ENCODE measurements at regions not wholly inside any gene's neighbourhood (a gene's known extent, or its start where the extent isn't known, plus 50 kb on each side); places are given as distances from the start of the nearest gene placed in this dataset.

DNA sequence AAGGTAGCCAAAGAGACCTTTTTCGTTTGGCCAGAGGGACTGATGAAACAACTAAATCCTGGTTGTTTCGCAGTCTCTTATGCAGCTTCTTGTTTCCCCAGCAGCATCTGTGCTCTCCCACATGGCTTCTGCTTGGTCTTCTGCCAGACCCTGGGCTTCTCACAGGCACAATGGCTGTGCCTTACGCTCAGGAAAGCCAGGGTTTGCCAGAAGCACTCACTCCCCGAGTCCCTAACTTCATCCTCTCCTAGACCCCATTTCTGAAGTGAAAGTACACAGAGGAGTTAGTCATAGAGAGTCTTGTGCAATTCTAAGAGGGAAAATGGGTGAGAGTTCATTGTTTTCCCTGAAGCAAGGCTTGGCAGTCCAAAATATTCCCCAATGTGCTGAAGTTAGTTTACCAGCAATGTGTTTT, 121.7 kb downstream of the EVX1 start:
- no peak overlapping the region for H3K9ac ChIP-seq
- ChIA-PET CTCF (no interaction called here), POLR2A (no interaction called here)
- H3K27me3 ChIP-seq (ENCODE audit: insufficient read depth) = peaks cover 14% of the 10 kb centered on the region; the same call in 1 of the 2 replicates
- H3K9me2 ChIP-seq = no peaks in the 10 kb centered on the region
- no peak overlapping the region for H2AFZ ChIP-seq (ENCODE audit: low read depth)
- no peaks in the 10 kb centered on the region for H3K79me2 ChIP-seq (ENCODE audit: insufficient read depth)
- no peaks in the 10 kb centered on the region for H3K4me1 ChIP-seq (ENCODE audit: control insufficient read depth in 1 of 2, insufficient read depth in 2 of 2, low read depth in 1 of 2, low read length in 1 of 2)
- no peak overlapping the region for H3K4me2 ChIP-seq
- H3F3A ChIP-seq (replicated peaks; ENCODE audit: insufficient read depth) = no peaks in the 10 kb centered on the region
- no peaks in the 10 kb centered on the region for H4K20me1 ChIP-seq (ENCODE audit: insufficient read depth)
- 21% methylated on average over 4 of the region's 4 CpGs for WGBS (ENCODE audit: low lambda C conversion rate)
- H3K36me3 ChIP-seq (replicated peaks in 1 of 2; ENCODE audit: control insufficient read depth in 1 of 2, insufficient read depth in 2 of 2, low read length in 1 of 2) = no peaks in the 10 kb centered on the region
- no peak for TF ChIP-seq POLR2AphosphoS5 (IDR thresholded peaks at IDR 0.05; ENCODE audit: low read depth, low read length)
- no peak for TF ChIP-seq TEAD4 (IDR thresholded peaks at IDR 0.05; ENCODE audit: borderline replicate concordance, insufficient read depth)
- no peak for TF ChIP-seq FOXJ3 (CRISPR knock-in tag; IDR thresholded peaks at IDR 0.05)
- TF ChIP-seq FOXM1 (IDR thresholded peaks at IDR 0.05; ENCODE audit: low read depth) = no peak
- no peak for TF ChIP-seq YY1 (IDR thresholded peaks at IDR 0.05; ENCODE audit: low read depth)
- no peak for TF ChIP-seq RAD21 (IDR thresholded peaks at IDR 0.05; ENCODE audit: low read length)
- TF ChIP-seq EP300 (IDR thresholded peaks at IDR 0.05; ENCODE audit: borderline replicate concordance in 1 of 2, low read depth in 1 of 2, low read length in 1 of 2) = no peak
- TF ChIP-seq REST (IDR thresholded peaks at IDR 0.05; ENCODE audit: low read depth, low read length) = no peak
- no peak for TF ChIP-seq SIN3A (IDR thresholded peaks at IDR 0.05; ENCODE audit: borderline replicate concordance, low read depth, low read length)
- TF ChIP-seq MEF2A (IDR thresholded peaks at IDR 0.05; ENCODE audit: borderline replicate concordance, low read depth) = no peak
- no peak for TF ChIP-seq NFIC (IDR thresholded peaks at IDR 0.05; ENCODE audit: borderline replicate concordance)
- TF ChIP-seq MXI1 (IDR thresholded peaks at IDR 0.05; ENCODE audit: low read depth, low read length) = no peak
- no peak for TF ChIP-seq ELF1 (IDR thresholded peaks at IDR 0.05)
- no peak for TF ChIP-seq SMC3 (IDR thresholded peaks at IDR 0.05; ENCODE audit: low read depth, low read length)
- H3K9me3 ChIP-seq = no peaks in the 10 kb centered on the region
- no peak overlapping the region for H3K4me3 ChIP-seq (ENCODE audit: low read depth in 2 of 2, low read length in 1 of 2)
- no peak for DNase-seq
- no peak overlapping the region for H3K27ac ChIP-seq (ENCODE audit: low read depth in 2 of 2, low read length in 1 of 2)

DNA sequence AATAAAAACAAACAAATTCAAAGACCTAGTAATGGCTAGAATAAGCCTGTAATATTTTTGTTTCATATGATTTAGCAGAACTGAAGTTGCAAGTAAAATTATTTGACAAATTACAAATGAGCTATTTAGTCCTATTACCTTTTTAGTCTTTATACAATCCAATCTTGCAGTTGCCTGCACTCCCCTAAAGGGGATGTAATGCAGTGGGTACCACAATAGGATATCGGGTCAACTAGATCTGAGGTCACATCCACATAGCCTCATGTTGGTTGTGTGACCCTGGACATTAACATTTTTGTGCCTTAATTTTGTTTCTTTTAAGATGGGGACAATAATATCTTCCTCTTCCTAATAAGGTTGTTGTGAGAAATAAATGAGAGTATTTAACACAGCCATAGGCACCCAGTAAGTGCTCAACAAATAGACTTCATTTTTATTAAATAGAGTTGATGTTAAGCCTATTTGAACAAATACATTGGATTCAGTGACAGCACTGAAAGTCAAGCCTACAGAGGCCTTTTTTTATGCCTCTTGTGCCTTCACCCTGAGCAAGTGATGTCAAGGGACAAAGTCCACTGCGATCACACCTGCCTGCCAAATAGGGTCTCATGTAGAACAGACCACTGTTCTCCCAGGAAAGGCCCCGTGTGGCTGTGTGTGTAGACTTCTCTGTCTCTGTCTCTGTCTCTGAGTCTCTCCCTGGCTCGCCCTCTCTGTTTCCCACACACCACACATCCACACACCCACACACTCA, 124.8 kb downstream of the EVX1 start:
- Histone ChIP-seq H3F3A (replicated peaks; ENCODE audit: insufficient read depth) (no peaks in the 10 kb centered on the region), H2AFZ (ENCODE audit: low read depth) (no peak overlapping the region), H3K79me2 (ENCODE audit: insufficient read depth) (no peaks in the 10 kb centered on the region), H3K4me1 (ENCODE audit: control insufficient read depth in 1 of 2, insufficient read depth in 2 of 2, low read depth in 1 of 2, low read length in 1 of 2) (no peaks in the 10 kb centered on the region), H3K9me3 (no peaks in the 10 kb centered on the region), H3K36me3 (replicated peaks in 1 of 2; ENCODE audit: control insufficient read depth in 1 of 2, insufficient read depth in 2 of 2, low read length in 1 of 2) (no peaks in the 10 kb centered on the region), H3K4me3 (ENCODE audit: low read depth in 2 of 2, low read length in 1 of 2) (no peak overlapping the region), H4K20me1 (ENCODE audit: insufficient read depth) (no peaks in the 10 kb centered on the region), H3K9ac (no peak overlapping the region), H3K27ac (ENCODE audit: low read depth in 2 of 2, low read length in 1 of 2) (no peak overlapping the region), H3K4me2 (no peak overlapping the region), H3K27me3 (ENCODE audit: insufficient read depth) (no peaks in the 10 kb centered on the region), H3K9me2 (no peaks in the 10 kb centered on the region)
- ChIA-PET CTCF (interaction anchor here (1.0 kb wide), 1 partner anchor 12 kb away, joined by 3 read pairs; no protein-coding TSS in a partner anchor), POLR2A (no interaction called here)
- TF ChIP-seq RAD21 (IDR thresholded peaks at IDR 0.05; ENCODE audit: low read length) (no peak), MXI1 (IDR thresholded peaks at IDR 0.05; ENCODE audit: low read depth, low read length) (no peak)
- TF ChIP-seq, protein P1, sequence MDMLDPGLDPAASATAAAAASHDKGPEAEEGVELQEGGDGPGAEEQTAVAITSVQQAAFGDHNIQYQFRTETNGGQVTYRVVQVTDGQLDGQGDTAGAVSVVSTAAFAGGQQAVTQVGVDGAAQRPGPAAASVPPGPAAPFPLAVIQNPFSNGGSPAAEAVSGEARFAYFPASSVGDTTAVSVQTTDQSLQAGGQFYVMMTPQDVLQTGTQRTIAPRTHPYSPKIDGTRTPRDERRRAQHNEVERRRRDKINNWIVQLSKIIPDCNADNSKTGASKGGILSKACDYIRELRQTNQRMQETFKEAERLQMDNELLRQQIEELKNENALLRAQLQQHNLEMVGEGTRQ (IDR thresholded peaks at IDR 0.05; ENCODE audit: borderline replicate concordance, low read depth, low read length) = no peak
- no peak for DNase-seq
- 34% methylated on average over 4 of the region's 4 CpGs for WGBS (ENCODE audit: low lambda C conversion rate)

Data from SK-N-SH (cell line).